Suprapubic skin (tissue), 4 donors: ENCODE measurements at regions not wholly inside any gene's neighbourhood (a gene's known extent, or its start where the extent isn't known, plus 50 kb on each side); places are given as distances from the start of the nearest gene placed in this dataset.

ENCODE experiments used
- DNase-seq, 2 donors: peaks; one replicate each; pipeline ENCODE4 v3.0.0-alpha.2; 2019; ENCODE audit warnings: low spot score in 2 of 2
- H3K27ac ChIP-seq: fragments of 200-600 bp; sonication (generic); one replicate; pipeline ENCODE4 v1.5.1; 2019
- H3K27me3 ChIP-seq: fragments of 200-600 bp; sonication (generic); one replicate; pipeline ENCODE4 v1.5.1; 2019
- H3K36me3 ChIP-seq: fragments of 200-600 bp; sonication (generic); one replicate; pipeline ENCODE4 v1.5.1; 2019
- H3K4me1 ChIP-seq: fragments of 200-600 bp; sonication (generic); one replicate; pipeline ENCODE4 v1.5.1; 2019
- H3K4me3 ChIP-seq: fragments of 200-600 bp; sonication (generic); one replicate; pipeline ENCODE4 v1.5.1; 2019; ENCODE audit warnings: mild to moderate bottlenecking
- H3K9me3 ChIP-seq: fragments of 200-600 bp; sonication (generic); one replicate; pipeline ENCODE4 v1.5.1; 2019
- EP300 ChIP-seq: sonication (generic); formaldehyde crosslinking; IDR thresholded peaks from one replicate; pipeline ENCODE4 v1.6.1; 2017; ENCODE audit warnings: antibody characterized with exemption
- POLR2A ChIP-seq, 2 donors: fragments of 450-650 bp; IDR thresholded peaks; one replicate each; pipeline ENCODE4 v1.6.1; 2017; ENCODE audit warnings: antibody characterized with exemption in 2 of 2, mild to moderate bottlenecking in 2 of 2, moderate library complexity in 2 of 2
- POLR2AphosphoS5 ChIP-seq, 3 donors: sonication (generic); formaldehyde crosslinking; IDR thresholded peaks; one replicate each; pipeline ENCODE4 v1.6.1; 2017; ENCODE audit warnings: antibody characterized with exemption in 3 of 3
- WGBS: methylation state at CpG from one replicate; pipeline ENCODE4 v1.1.5; 2018; 5-methylcytosine and 5-hydroxymethylcytosine counted together
- TF ChIP-seq, protein P1 (sequence below), 2 donors: fragments of 200-600 bp in 1 of 2; fragments of 450-650 bp in 1 of 2; sonication (generic) in 1 of 2; IDR thresholded peaks; one replicate each; pipeline ENCODE4 v1.5.1; 2016 to 2019; ENCODE audit warnings: antibody characterized with exemption in 2 of 2, mild to moderate bottlenecking in 1 of 2, moderate library complexity in 1 of 2

DNA sequence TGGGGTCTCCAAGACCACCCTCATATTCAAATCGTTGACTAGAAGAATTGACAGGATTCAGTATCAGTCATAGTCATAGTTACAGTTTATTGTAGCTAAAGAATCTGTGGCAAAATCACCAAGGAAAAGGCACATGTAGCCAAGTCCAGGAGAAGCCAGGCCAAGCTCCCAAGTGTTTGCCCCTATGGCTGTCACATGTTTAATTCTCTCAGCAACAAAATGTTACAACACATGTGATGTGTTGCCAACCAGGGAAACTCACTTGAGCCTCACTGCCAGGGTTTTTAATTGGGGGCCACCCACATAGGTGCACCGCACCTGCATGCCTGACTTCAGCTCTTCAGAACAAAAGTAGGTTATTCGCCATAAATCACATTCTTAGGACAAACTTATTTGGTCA lies 1030.9 kb upstream of the CELF2 start:
- no peaks in the 10 kb centered on the region for H3K27me3 ChIP-seq
- H3K36me3 ChIP-seq: no peaks in the 10 kb centered on the region
- no peaks in the 10 kb centered on the region for H3K4me1 ChIP-seq
- H3K4me3 ChIP-seq: no peak overlapping the region
- DNase-seq: no peak
- no peak overlapping the region for H3K27ac ChIP-seq
- 84% methylated on average over 3 of the region's 3 CpGs for WGBS
- H3K9me3 ChIP-seq: peaks cover 5% of the 10 kb centered on the region
- TF ChIP-seq, protein P1, sequence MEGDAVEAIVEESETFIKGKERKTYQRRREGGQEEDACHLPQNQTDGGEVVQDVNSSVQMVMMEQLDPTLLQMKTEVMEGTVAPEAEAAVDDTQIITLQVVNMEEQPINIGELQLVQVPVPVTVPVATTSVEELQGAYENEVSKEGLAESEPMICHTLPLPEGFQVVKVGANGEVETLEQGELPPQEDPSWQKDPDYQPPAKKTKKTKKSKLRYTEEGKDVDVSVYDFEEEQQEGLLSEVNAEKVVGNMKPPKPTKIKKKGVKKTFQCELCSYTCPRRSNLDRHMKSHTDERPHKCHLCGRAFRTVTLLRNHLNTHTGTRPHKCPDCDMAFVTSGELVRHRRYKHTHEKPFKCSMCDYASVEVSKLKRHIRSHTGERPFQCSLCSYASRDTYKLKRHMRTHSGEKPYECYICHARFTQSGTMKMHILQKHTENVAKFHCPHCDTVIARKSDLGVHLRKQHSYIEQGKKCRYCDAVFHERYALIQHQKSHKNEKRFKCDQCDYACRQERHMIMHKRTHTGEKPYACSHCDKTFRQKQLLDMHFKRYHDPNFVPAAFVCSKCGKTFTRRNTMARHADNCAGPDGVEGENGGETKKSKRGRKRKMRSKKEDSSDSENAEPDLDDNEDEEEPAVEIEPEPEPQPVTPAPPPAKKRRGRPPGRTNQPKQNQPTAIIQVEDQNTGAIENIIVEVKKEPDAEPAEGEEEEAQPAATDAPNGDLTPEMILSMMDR (IDR thresholded peaks at IDR 0.05): no peak
- TF ChIP-seq POLR2A (IDR thresholded peaks at IDR 0.05) (no peak), POLR2AphosphoS5 (IDR thresholded peaks at IDR 0.05) (no peak), EP300 (no peak)

DNA sequence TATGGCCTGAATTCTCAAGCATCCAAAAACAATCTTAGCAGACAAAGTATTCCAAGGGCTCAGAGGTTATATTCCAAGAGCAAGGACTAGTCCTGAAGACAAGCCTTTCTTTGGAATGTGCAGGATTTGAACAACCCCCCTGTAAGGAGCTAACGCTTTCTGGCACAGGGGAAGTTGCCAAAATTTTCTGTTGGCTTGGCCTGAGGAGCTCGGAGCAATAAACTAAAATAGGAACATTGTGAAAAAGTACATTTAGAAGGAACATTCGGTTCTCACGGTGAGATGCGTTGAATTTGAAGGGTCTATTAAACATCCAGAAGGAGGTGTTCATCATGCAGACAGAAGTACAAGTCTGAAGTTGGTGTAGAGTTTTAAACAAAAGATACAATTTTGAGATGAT lies 1030.5 kb upstream of the CELF2 start:
- H3K27me3 ChIP-seq: no peaks in the 10 kb centered on the region

DNA sequence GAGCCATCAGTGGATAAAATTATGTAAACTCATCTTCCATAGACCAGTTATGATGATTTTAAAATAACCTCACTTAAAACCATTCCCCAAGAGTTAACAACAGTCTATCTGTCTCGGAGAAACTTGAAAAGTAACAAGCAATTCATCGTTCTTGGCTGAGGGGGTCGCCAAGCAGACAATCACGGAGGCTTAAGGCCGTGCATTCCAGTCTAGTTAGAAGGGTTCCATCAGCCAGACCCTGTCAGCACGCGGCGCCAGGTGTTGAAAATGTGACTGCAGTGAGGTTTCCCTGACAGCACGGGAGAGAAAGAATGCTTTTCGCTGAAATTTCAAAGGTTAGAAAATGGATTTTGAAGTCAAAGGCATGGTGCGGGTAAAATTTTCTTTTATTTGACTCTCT lies 1025.0 kb upstream of the CELF2 start:
- no peak for DNase-seq
- TF ChIP-seq EP300: no peak
- no peak for TF ChIP-seq POLR2AphosphoS5 (IDR thresholded peaks at IDR 0.05)
- no peak for TF ChIP-seq POLR2A (IDR thresholded peaks at IDR 0.05)
- TF ChIP-seq, protein P1 (IDR thresholded peaks at IDR 0.05): no peak
- H3K4me3 ChIP-seq: no peak overlapping the region
- H3K4me1 ChIP-seq: no peaks in the 10 kb centered on the region
- H3K36me3 ChIP-seq: no peaks in the 10 kb centered on the region
- no peaks in the 10 kb centered on the region for H3K27me3 ChIP-seq
- H3K27ac ChIP-seq: no peak overlapping the region
- H3K9me3 ChIP-seq: no peaks in the 10 kb centered on the region
- WGBS: 23% methylated on average over 11 of the region's 11 CpGs

More for the DNA sequence above, 1030.5 kb upstream of the CELF2 start:
- H3K4me3 ChIP-seq: no peak overlapping the region
- TF ChIP-seq POLR2AphosphoS5 (IDR thresholded peaks at IDR 0.05) (no peak), EP300 (no peak), POLR2A (IDR thresholded peaks at IDR 0.05) (no peak)
- TF ChIP-seq, protein P1 (IDR thresholded peaks at IDR 0.05): no peak
- 74% methylated on average over 5 of the region's 5 CpGs for WGBS
- no peaks in the 10 kb centered on the region for H3K36me3 ChIP-seq
- DNase-seq: no peak
- H3K9me3 ChIP-seq: peaks cover 5% of the 10 kb centered on the region
- no peak overlapping the region for H3K27ac ChIP-seq
- no peaks in the 10 kb centered on the region for H3K4me1 ChIP-seq

DNA sequence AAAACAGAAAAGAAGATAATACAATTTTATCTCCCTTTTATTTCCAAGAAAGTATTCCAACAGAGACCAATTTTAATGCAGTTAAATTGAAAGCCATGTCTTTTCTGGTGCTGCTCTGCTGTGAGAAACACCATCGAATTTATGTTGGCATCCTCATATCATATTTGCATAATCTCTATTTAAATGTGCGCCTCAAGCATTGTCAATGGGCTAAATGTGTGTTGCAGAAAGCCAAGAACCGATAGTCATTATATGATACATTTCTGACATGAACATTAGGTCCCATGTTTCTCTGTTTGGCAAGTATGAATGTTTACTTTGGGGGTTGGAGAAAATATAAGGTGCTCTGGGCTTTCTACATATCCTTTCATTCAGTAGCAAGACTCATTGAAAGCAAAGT lies 1023.5 kb upstream of the CELF2 start:
- TF ChIP-seq POLR2A (IDR thresholded peaks at IDR 0.05) (no peak), EP300 (no peak)
- 69% methylated on average over 3 of the region's 3 CpGs for WGBS
- no peaks in the 10 kb centered on the region for H3K27me3 ChIP-seq
- H3K9me3 ChIP-seq: no peaks in the 10 kb centered on the region
- H3K36me3 ChIP-seq: no peaks in the 10 kb centered on the region
- DNase-seq: no peak
- H3K4me3 ChIP-seq: no peak overlapping the region
- H3K4me1 ChIP-seq: no peaks in the 10 kb centered on the region
- no peak overlapping the region for H3K27ac ChIP-seq

DNA sequence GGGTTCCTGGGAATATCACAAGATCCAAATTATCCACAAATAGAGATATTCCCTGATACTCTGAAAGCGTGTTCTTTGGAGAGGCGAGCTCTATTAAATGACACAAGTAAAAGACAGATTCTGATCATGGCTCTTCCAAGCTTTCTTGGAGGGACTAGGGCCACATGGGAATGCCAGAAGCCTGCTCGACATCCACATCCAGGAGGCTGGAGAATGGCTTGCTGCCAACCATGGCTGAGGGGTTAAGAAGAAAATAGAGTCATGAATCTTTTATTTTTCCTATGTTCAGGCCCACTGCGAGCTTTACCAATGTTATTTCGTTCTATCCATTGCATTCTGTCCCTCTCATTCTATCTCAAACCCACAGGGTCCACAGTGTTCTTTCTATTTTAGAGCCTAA lies 1018.0 kb upstream of the CELF2 start:
- 82% methylated on average over 5 of the region's 5 CpGs for WGBS

More for the DNA sequence above, 1018.0 kb upstream of the CELF2 start:
- Histone ChIP-seq H3K36me3 (no peaks in the 10 kb centered on the region), H3K9me3 (no peaks in the 10 kb centered on the region), H3K4me1 (no peaks in the 10 kb centered on the region), H3K27ac (no peak overlapping the region), H3K4me3 (no peak overlapping the region), H3K27me3 (no peaks in the 10 kb centered on the region)
- TF ChIP-seq EP300 (no peak), POLR2AphosphoS5 (IDR thresholded peaks at IDR 0.05) (no peak), POLR2A (IDR thresholded peaks at IDR 0.05) (no peak)
- TF ChIP-seq, protein P1 (IDR thresholded peaks at IDR 0.05): no peak
- no peak for DNase-seq
